Mucosa of gallbladder (tissue), 1 donor: ENCODE measurements at regions not wholly inside any gene's neighbourhood (a gene's known extent, or its start where the extent isn't known, plus 50 kb on each side); places are given as distances from the start of the nearest gene placed in this dataset.

ENCODE experiments used
- DNase-seq: peaks from one replicate; pipeline ENCODE4 v3.0.0-alpha.2; 2020; ENCODE audit warnings: low spot score
- donor health status: DM: no; HTN: no; CAD: no.

- no peak for DNase-seq
These were observed 754.5 kb downstream of the SATB2 start for GRCh38 chr2:198703281-198703680.

- DNase-seq = no peak
These were observed 754.9 kb downstream of the SATB2 start for GRCh38 chr2:198702796-198703195.

- no peak for DNase-seq
These were observed 756.3 kb downstream of the SATB2 start for GRCh38 chr2:198701481-198701880.

- no peak for DNase-seq
These were observed 757.4 kb downstream of the SATB2 start for GRCh38 chr2:198700319-198700718.

GRCh38 chr2:198698230-198698629 lies 759.5 kb downstream of the SATB2 start:
- DNase-seq = no peak

GRCh38 chr2:198697794-198698193 lies 759.9 kb downstream of the SATB2 start:
- DNase-seq = no peak

- DNase-seq = no peak
These were observed 760.5 kb downstream of the SATB2 start for GRCh38 chr2:198697218-198697617.

- DNase-seq = no peak
These were observed 761.9 kb downstream of the SATB2 start for GRCh38 chr2:198695879-198696278.

GRCh38 chr2:198692907-198693510 lies 764.7 kb downstream of the SATB2 start:
- no peak for DNase-seq

GRCh38 chr2:198691236-198691635 lies 766.5 kb downstream of the SATB2 start:
- DNase-seq = no peak

GRCh38 chr2:198664321-198664720 lies 793.4 kb downstream of the SATB2 start:
- no peak for DNase-seq

- DNase-seq = no peak
These were observed 794.8 kb downstream of the SATB2 start for GRCh38 chr2:198662905-198663304.

GRCh38 chr2:198660501-198660900 lies 797.2 kb downstream of the SATB2 start:
- DNase-seq = no peak

- no peak for DNase-seq
These were observed 798.5 kb downstream of the SATB2 start for GRCh38 chr2:198659096-198659870.

- no peak for DNase-seq
These were observed 800.1 kb downstream of the SATB2 start for GRCh38 chr2:198657512-198658121.

GRCh38 chr2:198656869-198657268 lies 800.9 kb downstream of the SATB2 start:
- DNase-seq = no peak

- no peak for DNase-seq
These were observed 803.1 kb downstream of the SATB2 start for GRCh38 chr2:198654646-198655045.

GRCh38 chr2:198653311-198653710 lies 804.4 kb downstream of the SATB2 start:
- no peak for DNase-seq

- no peak for DNase-seq
These were observed 805.3 kb downstream of the SATB2 start for GRCh38 chr2:198652461-198652860.

GRCh38 chr2:198645816-198646215 lies 811.9 kb downstream of the SATB2 start:
- DNase-seq = no peak

- DNase-seq = no peak
These were observed 816.6 kb downstream of the SATB2 start for GRCh38 chr2:198641161-198641560.

GRCh38 chr2:198640463-198640862 lies 817.3 kb downstream of the SATB2 start:
- no peak for DNase-seq

GRCh38 chr2:198639580-198639979 lies 818.2 kb downstream of the SATB2 start:
- no peak for DNase-seq
